Pancreas (tissue), 10 donors: ENCODE measurements at regions not wholly inside any gene's neighbourhood (a gene's known extent, or its start where the extent isn't known, plus 50 kb on each side); places are given as distances from the start of the nearest gene placed in this dataset.

ENCODE experiments used
- ATAC-seq, 4 donors: fragments of 200-7000 bp; cut with Tn5 transposase; one replicate each; pipeline versions ENCODE4 v1.8.0 to v1.9.1; 2020; ENCODE audit warnings: mild to moderate bottlenecking in 4 of 4, moderate library complexity in 4 of 4
- DNase-seq, 6 donors: peaks; one replicate each; pipeline ENCODE4 v3.0.0-alpha.2; 2020
- FAIRE-seq: peaks from 2 replicates; lab custom pipeline; 2012; peaks lifted over from hg19 to GRCh38; lab: Jason Lieb, UNC
- H3K27ac ChIP-seq, 4 donors: fragments of 200-600 bp; sonication (generic); 1 replicate in 3 of 4; 2 replicates in 1 of 4; pipeline versions ENCODE4 v1.5.0 to v1.8.0; 2020
- H3K27me3 ChIP-seq, 4 donors: fragments of 200-600 bp; one replicate each; pipeline ENCODE4 v1.8.0; 2021
- H3K36me3 ChIP-seq, 3 donors: fragments of 200-600 bp; sonication (generic) in 1 of 3; one replicate each; pipeline versions ENCODE4 v1.5.0 to v1.8.0; 2020 to 2021
- H3K4me1 ChIP-seq, 3 donors: fragments of 200-600 bp; one replicate each; pipeline ENCODE4 v1.8.0; 2021
- H3K4me3 ChIP-seq, 4 donors: fragments of 200-600 bp; sonication (generic) in 2 of 4; one replicate each; pipeline versions ENCODE4 v1.5.0 to v1.8.0; 2020 to 2021
- H3K9me3 ChIP-seq, 4 donors: fragments of 200-600 bp; one replicate each; pipeline ENCODE4 v1.8.0; 2021
- WGBS, 2 donors: extraction: QIAGEN DNeasy Blood & Tissue Kit; methylation state at CpG; one replicate each; pipeline ENCODE4 v1.1.7; 2013; 5-methylcytosine and 5-hydroxymethylcytosine counted together
- intact Hi-C, 3 donors: fragments of 100-400 bp; cut with DNase I; formaldehyde crosslinking; loops; one replicate each; pipeline versions ENCODE4 v1.11.1 to v1.14.2; 2022
- TF ChIP-seq, protein P1 (sequence below), 4 donors: fragments of 200-600 bp; sonication (generic) in 3 of 4; IDR thresholded peaks; one replicate each; pipeline versions ENCODE4 v1.5.0 to v1.8.0; 2021; ENCODE audit warnings: antibody characterized with exemption in 4 of 4
- donor health status: healthy with polysubstance abuse.
- donor health status: DM: no; HTN: no; CAD: no; lungs with moderate emphysema.
- donor health status: DM: no; HTN: no; CAD: no.
- donor health status: control.
- donor health status: control.
- donor health status: Bipolar disorder and iron deficiency.
- donor health status: DM: yes; HTN: yes; CAD: no.
- donor health status: DM: no; HTN: no; CAD: no.
- donor health status: DM: no; HTN: no; CAD: no.
- donor health status: DM: yes; HTN: yes; CAD: no.

DNA sequence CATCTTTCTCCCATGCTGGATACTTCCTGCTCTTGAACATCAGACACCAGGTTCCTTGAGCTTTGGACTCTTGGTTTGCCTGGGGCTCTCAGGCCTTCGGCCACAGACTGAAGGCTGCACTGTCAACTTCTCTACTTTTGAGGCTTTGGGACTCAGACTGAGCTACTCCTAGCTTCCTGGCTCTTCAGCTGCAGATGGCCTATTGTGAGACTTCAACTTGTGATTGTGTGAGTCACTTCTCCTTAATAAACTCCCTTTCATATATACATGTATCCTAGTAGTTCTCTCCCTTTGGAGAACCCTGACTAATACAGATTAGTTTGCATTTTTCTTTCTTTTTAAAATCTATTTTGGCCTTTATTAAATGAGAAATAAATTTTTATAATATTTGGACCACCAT is 276.2 kb upstream of the SEMA3C start:
- no peak overlapping the region for H3K4me3 ChIP-seq
- DNase-seq (no peak), FAIRE-seq (no peak), ATAC-seq (no peak)
- WGBS, 2 donors = 98 to 100% methylated on average over 1 of the region's 1 CpG
- H3K27me3 ChIP-seq = no peaks in the 10 kb centered on the region
- TF ChIP-seq, protein P1, sequence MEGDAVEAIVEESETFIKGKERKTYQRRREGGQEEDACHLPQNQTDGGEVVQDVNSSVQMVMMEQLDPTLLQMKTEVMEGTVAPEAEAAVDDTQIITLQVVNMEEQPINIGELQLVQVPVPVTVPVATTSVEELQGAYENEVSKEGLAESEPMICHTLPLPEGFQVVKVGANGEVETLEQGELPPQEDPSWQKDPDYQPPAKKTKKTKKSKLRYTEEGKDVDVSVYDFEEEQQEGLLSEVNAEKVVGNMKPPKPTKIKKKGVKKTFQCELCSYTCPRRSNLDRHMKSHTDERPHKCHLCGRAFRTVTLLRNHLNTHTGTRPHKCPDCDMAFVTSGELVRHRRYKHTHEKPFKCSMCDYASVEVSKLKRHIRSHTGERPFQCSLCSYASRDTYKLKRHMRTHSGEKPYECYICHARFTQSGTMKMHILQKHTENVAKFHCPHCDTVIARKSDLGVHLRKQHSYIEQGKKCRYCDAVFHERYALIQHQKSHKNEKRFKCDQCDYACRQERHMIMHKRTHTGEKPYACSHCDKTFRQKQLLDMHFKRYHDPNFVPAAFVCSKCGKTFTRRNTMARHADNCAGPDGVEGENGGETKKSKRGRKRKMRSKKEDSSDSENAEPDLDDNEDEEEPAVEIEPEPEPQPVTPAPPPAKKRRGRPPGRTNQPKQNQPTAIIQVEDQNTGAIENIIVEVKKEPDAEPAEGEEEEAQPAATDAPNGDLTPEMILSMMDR (IDR thresholded peaks at IDR 0.05) = no peak
- H3K9me3 ChIP-seq = no peaks in the 10 kb centered on the region
- intact Hi-C loops = no loop called here
- no peak overlapping the region for H3K27ac ChIP-seq
- no peaks in the 10 kb centered on the region for H3K36me3 ChIP-seq
- peaks cover 0 to 9% (median 7%) of the 10 kb centered on the region in 3 donors for H3K4me1 ChIP-seq

DNA sequence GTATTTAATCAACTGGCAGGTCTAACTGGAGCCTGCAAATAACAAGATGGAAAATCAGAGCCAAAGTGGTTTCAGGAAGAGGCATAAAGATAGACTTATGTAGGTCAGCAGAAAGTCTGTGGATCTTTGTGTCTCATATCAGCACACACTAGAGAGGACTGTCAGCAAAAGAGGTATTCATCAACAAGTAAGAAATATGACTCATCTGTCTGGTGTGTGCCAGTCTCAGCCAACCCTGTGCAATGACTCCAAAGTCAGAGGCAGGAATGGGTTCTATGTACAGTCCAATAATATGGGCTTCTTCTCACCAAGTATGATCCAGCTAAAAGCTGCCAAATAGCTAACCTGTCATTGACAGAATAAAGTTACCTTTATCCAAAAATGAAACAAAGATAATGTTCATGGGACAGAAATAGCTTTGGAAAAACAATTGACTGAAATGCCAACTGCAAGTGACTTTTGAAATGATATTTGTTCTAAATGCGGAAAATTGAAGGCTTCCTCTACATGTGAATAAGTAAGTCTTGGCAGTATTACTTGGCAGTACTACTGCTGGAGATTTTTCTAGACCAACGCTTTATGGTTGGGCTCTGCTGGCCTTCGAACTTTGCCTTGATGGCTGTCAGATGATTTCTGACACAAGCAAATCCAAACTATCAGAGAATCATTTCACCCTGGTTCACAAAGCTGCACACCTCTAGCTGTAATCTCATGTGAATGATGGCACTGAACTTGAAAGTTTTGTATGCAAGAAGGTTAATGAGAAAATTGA is 272.3 kb upstream of the SEMA3C start:
- FAIRE-seq (no peak), DNase-seq (no peak), ATAC-seq (peak; percentile 61 to 93 (median 83))
- Histone ChIP-seq H3K4me3 (no peak overlapping the region), H3K9me3 (no peaks in the 10 kb centered on the region), H3K4me1 (peaks cover 0 to 9% (median 7%) of the 10 kb centered on the region in 3 donors), H3K27ac (peak overlapping the region in 1 of 4 donors; percentile 23), H3K27me3 (no peaks in the 10 kb centered on the region), H3K36me3 (no peaks in the 10 kb centered on the region)
- intact Hi-C loops = no loop called here
- WGBS, 2 donors = 15 to 16% methylated on average over 3 of the region's 3 CpGs
- TF ChIP-seq, protein P1 (IDR thresholded peaks at IDR 0.05) = no peak

DNA sequence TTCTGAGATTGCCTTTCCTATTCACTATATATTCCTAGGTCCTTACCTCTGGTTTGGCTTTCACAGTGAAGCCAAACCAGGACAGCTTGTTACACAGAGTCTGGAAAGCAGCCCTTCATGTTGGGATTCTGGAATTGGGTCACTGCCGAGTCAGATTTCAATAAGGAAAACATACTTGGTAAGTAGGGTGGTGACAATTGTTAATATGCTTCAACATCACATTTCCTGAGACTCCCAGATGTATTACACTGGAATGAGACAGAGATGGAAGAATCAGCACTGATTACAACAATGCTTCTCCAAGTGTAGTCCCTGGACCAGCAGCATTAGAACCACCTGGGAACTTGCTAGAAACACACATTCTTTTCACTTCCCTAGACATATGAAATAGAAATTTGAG is 268.9 kb upstream of the SEMA3C start:
- DNase-seq (no peak), ATAC-seq (no peak), FAIRE-seq (no peak)
- no peak overlapping the region for H3K4me3 ChIP-seq
- TF ChIP-seq, protein P1 (IDR thresholded peaks at IDR 0.05) = no peak
- WGBS, 2 donors = 90 to 97% methylated on average over 1 of the region's 1 CpG
- no peaks in the 10 kb centered on the region for H3K9me3 ChIP-seq
- intact Hi-C loops = no loop called here
- H3K4me1 ChIP-seq = peaks cover 0 to 9% (median 7%) of the 10 kb centered on the region in 3 donors
- H3K36me3 ChIP-seq = no peaks in the 10 kb centered on the region
- H3K27me3 ChIP-seq = no peaks in the 10 kb centered on the region
- H3K27ac ChIP-seq = no peak overlapping the region

DNA sequence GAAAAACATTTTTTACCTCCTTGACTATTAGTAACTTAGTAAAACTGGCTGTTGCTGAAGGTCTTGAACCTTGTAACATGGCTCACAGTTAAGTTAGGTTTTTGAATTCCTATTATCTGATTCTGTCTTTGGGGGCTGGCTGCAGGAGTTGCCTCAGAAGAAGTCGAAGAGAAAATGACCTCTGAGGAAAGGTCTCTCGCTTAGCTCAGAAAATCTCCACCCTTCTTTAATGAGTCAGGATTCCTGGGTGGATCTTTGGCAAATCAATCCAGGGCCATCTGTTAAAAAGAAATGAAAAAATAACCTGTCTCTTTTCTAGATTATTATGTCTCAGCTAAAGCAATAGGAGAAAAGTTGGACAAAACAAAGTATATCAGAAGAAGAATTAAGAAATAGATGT is 267.8 kb upstream of the SEMA3C start:
- 47 to 81% methylated on average over 2 of the region's 2 CpGs for WGBS, 2 donors

More for the DNA sequence above, 267.8 kb upstream of the SEMA3C start:
- no peaks in the 10 kb centered on the region for H3K9me3 ChIP-seq
- TF ChIP-seq, protein P1 (IDR thresholded peaks at IDR 0.05) = no peak
- H3K27ac ChIP-seq = no peak overlapping the region
- ATAC-seq (no peak), FAIRE-seq (no peak), DNase-seq (no peak)
- intact Hi-C loops = no loop called here
- H3K4me1 ChIP-seq = peaks cover 0 to 9% (median 7%) of the 10 kb centered on the region in 3 donors
- H3K4me3 ChIP-seq = no peak overlapping the region
- no peaks in the 10 kb centered on the region for H3K27me3 ChIP-seq
- no peaks in the 10 kb centered on the region for H3K36me3 ChIP-seq
